ENCODE measurements at regions not wholly inside any gene's neighbourhood (a gene's known extent, or its start where the extent isn't known, plus 50 kb on each side); places are given as distances from the start of the nearest gene placed in this dataset.

DNA sequence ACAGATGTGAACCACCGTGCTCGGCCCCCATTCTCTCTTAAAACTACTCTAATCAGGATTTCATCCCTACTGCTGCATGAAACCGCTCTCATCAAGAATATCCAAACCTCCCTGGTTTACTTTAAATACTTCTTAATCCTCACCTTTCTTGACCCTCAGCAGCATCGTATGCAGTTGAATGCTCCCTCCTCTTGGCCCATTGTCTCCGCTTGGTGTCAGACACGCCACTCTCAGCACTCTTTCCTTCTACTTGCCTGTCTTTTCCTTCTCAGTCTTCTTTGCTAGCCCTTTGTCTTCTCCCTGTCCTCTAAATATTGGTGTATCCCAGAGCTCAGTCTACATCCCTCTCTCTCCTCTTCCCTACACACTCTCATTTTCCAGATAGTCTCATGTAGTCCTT lies 314.9 kb downstream of the MRPL39 start:
- Mint-ChIP-seq H3K36me3 (no peaks in the 10 kb centered on the region), H3K4me1 (no peaks in the 10 kb centered on the region), H3K9me3 (peaks cover 12 to 17% of the 10 kb centered on the region in 2 donors), H3K27ac (no peak overlapping the region), H3K4me3 (no peak overlapping the region), H3K27me3 (ENCODE audit: low read depth in 2 of 2) (no peaks in the 10 kb centered on the region)
- TF ChIP-seq, protein P1, sequence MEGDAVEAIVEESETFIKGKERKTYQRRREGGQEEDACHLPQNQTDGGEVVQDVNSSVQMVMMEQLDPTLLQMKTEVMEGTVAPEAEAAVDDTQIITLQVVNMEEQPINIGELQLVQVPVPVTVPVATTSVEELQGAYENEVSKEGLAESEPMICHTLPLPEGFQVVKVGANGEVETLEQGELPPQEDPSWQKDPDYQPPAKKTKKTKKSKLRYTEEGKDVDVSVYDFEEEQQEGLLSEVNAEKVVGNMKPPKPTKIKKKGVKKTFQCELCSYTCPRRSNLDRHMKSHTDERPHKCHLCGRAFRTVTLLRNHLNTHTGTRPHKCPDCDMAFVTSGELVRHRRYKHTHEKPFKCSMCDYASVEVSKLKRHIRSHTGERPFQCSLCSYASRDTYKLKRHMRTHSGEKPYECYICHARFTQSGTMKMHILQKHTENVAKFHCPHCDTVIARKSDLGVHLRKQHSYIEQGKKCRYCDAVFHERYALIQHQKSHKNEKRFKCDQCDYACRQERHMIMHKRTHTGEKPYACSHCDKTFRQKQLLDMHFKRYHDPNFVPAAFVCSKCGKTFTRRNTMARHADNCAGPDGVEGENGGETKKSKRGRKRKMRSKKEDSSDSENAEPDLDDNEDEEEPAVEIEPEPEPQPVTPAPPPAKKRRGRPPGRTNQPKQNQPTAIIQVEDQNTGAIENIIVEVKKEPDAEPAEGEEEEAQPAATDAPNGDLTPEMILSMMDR (IDR thresholded peaks at IDR 0.05): no peak
- no peaks in the 10 kb centered on the region for H3K4me1 ChIP-seq (ENCODE audit: control insufficient read depth, insufficient read depth, low read length)
- ATAC-seq (no peak), DNase-seq (no peak)
- no peaks in the 10 kb centered on the region for H3K9me3 ChIP-seq (ENCODE audit: control insufficient read depth, insufficient read depth, low read length)
- H3K4me3 ChIP-seq (ENCODE audit: low read length): no peak overlapping the region
- H3K27ac ChIP-seq (ENCODE audit: low read length): no peak overlapping the region
- WGBS (ENCODE audit: insufficient coverage): 92% methylated on average over 6 of the region's 6 CpGs
- no peaks in the 10 kb centered on the region for H3K27me3 ChIP-seq (ENCODE audit: control insufficient read depth, insufficient read depth, low read length)
- H3K36me3 ChIP-seq (ENCODE audit: control insufficient read depth, insufficient read depth, low read length): no peaks in the 10 kb centered on the region
- intact Hi-C loops (cut with micrococcal nuclease): no loop called here

DNA sequence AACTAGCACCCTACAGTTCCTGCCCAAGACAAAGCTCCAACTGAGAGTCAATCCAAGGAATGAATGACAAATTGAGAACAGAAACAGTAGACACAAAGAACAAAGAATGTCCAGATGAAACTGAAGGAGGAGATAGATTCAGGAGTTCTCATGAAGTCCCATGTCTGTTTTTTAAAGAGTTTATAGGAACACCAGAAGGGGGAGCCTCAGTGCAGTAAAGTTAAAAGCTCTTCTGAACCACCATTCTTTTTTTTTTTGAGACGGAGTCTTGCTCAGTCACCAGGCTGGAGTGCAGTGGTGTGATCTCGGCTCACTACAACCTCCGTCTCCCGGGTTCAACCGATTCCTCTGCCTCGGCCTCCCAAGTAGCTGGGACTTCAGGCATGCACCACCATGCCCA lies 323.6 kb downstream of the MRPL39 start:
- Mint-ChIP-seq H3K27ac (no peak overlapping the region), H3K9me3 (peaks cover 7 to 16% of the 10 kb centered on the region in 2 donors), H3K4me3 (no peak overlapping the region), H3K36me3 (no peaks in the 10 kb centered on the region), H3K27me3 (ENCODE audit: low read depth in 2 of 2) (no peaks in the 10 kb centered on the region), H3K4me1 (no peaks in the 10 kb centered on the region)
- Histone ChIP-seq H3K27me3 (ENCODE audit: control insufficient read depth, insufficient read depth, low read length) (no peaks in the 10 kb centered on the region), H3K27ac (ENCODE audit: low read length) (no peak overlapping the region), H3K4me3 (ENCODE audit: low read length) (no peak overlapping the region), H3K9me3 (ENCODE audit: control insufficient read depth, insufficient read depth, low read length) (peaks cover 2% of the 10 kb centered on the region), H3K36me3 (ENCODE audit: control insufficient read depth, insufficient read depth, low read length) (no peaks in the 10 kb centered on the region), H3K4me1 (ENCODE audit: control insufficient read depth, insufficient read depth, low read length) (no peaks in the 10 kb centered on the region)
- TF ChIP-seq, protein P1 (IDR thresholded peaks at IDR 0.05): no peak
- DNase-seq (peak in 1 of 2 donors; percentile 37), ATAC-seq (no peak)
- intact Hi-C loops (cut with micrococcal nuclease): no loop called here
- 62% methylated on average over 6 of the region's 6 CpGs for WGBS (ENCODE audit: insufficient coverage)

DNA sequence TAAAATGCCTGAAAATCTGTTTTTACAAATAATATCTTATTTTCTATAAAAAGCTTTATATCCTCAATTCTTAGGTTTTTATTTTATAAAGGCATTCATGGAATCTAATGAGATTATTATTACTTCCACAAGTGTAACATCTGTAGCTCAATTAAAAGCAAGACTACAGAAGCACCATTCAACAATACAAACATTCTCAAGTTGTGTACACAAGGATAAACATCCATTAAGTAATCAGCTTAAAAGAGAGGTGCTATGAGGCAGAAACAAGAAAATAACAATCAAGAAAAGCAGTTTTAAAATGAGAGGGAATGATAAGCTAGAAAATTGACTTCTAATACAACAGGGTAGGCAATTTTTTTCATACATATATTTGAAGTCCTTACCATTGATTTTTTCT lies 326.1 kb downstream of the MRPL39 start:
- Histone ChIP-seq H3K4me3 (ENCODE audit: low read length) (no peak overlapping the region), H3K4me1 (ENCODE audit: control insufficient read depth, insufficient read depth, low read length) (no peaks in the 10 kb centered on the region), H3K27me3 (ENCODE audit: control insufficient read depth, insufficient read depth, low read length) (no peaks in the 10 kb centered on the region), H3K27ac (ENCODE audit: low read length) (no peak overlapping the region), H3K9me3 (ENCODE audit: control insufficient read depth, insufficient read depth, low read length) (peaks cover 2% of the 10 kb centered on the region), H3K36me3 (ENCODE audit: control insufficient read depth, insufficient read depth, low read length) (no peaks in the 10 kb centered on the region)
- no peak for DNase-seq
- no peaks in the 10 kb centered on the region for H3K27me3 Mint-ChIP-seq (ENCODE audit: low read depth in 2 of 2)
- H3K4me3 Mint-ChIP-seq: no peak overlapping the region
- intact Hi-C loops (cut with micrococcal nuclease): no loop called here
- no peaks in the 10 kb centered on the region for H3K36me3 Mint-ChIP-seq
- TF ChIP-seq, protein P1 (IDR thresholded peaks at IDR 0.05): no peak
- H3K9me3 Mint-ChIP-seq: peaks cover 3 to 11% of the 10 kb centered on the region in 2 donors
- H3K27ac Mint-ChIP-seq: no peak overlapping the region
- H3K4me1 Mint-ChIP-seq: no peaks in the 10 kb centered on the region
- no peak for ATAC-seq

DNA sequence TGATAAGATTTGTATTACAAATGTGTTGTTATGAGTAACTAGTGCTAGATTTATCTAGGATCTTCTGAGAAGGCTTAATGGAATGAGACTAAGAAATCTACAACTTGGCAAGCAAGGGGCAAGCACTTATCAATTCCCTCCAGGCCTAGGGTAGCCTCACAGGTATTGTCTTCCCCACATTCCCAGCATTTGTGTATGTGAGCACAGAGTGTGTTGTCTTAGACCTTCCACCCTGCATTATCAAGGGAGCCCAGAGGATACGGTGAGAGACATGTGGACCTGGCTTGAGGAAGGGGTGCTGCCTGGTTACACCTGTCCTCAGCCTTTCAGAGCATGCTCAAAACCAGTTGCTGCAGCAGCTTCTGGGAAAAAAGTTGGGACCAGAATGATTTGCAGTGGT lies 327.2 kb downstream of the MRPL39 start:
- H3K4me1 Mint-ChIP-seq: no peaks in the 10 kb centered on the region
- Histone ChIP-seq H3K27me3 (ENCODE audit: control insufficient read depth, insufficient read depth, low read length) (no peaks in the 10 kb centered on the region), H3K4me3 (ENCODE audit: low read length) (no peak overlapping the region), H3K27ac (ENCODE audit: low read length) (no peak overlapping the region), H3K36me3 (ENCODE audit: control insufficient read depth, insufficient read depth, low read length) (no peaks in the 10 kb centered on the region), H3K9me3 (ENCODE audit: control insufficient read depth, insufficient read depth, low read length) (peaks cover 2% of the 10 kb centered on the region), H3K4me1 (ENCODE audit: control insufficient read depth, insufficient read depth, low read length) (no peaks in the 10 kb centered on the region)
- WGBS (ENCODE audit: insufficient coverage): 90% methylated on average over 1 of the region's 1 CpG
- no peak overlapping the region for H3K4me3 Mint-ChIP-seq
- TF ChIP-seq, protein P1 (IDR thresholded peaks at IDR 0.05): no peak
- intact Hi-C loops (cut with micrococcal nuclease): no loop called here
- DNase-seq (no peak), ATAC-seq (no peak)
- H3K36me3 Mint-ChIP-seq: no peaks in the 10 kb centered on the region
- H3K27me3 Mint-ChIP-seq (ENCODE audit: low read depth in 2 of 2): no peaks in the 10 kb centered on the region
- peaks cover 3 to 9% of the 10 kb centered on the region in 2 donors for H3K9me3 Mint-ChIP-seq
- H3K27ac Mint-ChIP-seq: no peak overlapping the region

All from natural killer cell (primary cell).